WERI-Rb-1 (cell line): ENCODE measurements at regions not wholly inside any gene's neighbourhood (a gene's known extent, or its start where the extent isn't known, plus 50 kb on each side); places are given as distances from the start of the nearest gene placed in this dataset.

Experiments
- DNase-seq: peaks from one replicate; pipeline ENCODE4 v3.0.0-alpha.2; 2020
- H3K27ac ChIP-seq: fragments of 250-450 bp; sonication (Bioruptor Pico); 2 replicates; pipeline ENCODE4 v1.5.1; 2020; ENCODE audit warnings: mild to moderate bottlenecking, moderate library complexity
- H3K27me3 ChIP-seq: fragments of 250-450 bp; sonication (Bioruptor Pico); 2 replicates; pipeline ENCODE4 v1.5.1; 2021; ENCODE audit warnings: mild to moderate bottlenecking, low read depth, moderate library complexity; ENCODE audit not compliant: insufficient read depth, severe bottlenecking
- H3K36me3 ChIP-seq: fragments of 250-450 bp; sonication (Bioruptor Pico); 2 replicates; pipeline ENCODE4 v1.5.1; 2020; ENCODE audit warnings: mild to moderate bottlenecking, moderate library complexity
- H3K4me3 ChIP-seq: 2 replicates; pipeline ENCODE4 v1.5.1; 2011; ENCODE audit warnings: low read depth, mild to moderate bottlenecking, control low read depth, low read length
- H3K9me3 ChIP-seq: fragments of 250-450 bp; sonication (Bioruptor Pico); 2 replicates; pipeline ENCODE4 v1.5.1; 2021; ENCODE audit warnings: mild to moderate bottlenecking, moderate library complexity; ENCODE audit not compliant: severe bottlenecking
- CTCF ChIP-seq: IDR thresholded peaks from 2 replicates; pipeline ENCODE4 v1.5.1; 2011; ENCODE audit warnings: low read depth, mild to moderate bottlenecking, control low read depth, inconsistent platforms, low read length

DNA sequence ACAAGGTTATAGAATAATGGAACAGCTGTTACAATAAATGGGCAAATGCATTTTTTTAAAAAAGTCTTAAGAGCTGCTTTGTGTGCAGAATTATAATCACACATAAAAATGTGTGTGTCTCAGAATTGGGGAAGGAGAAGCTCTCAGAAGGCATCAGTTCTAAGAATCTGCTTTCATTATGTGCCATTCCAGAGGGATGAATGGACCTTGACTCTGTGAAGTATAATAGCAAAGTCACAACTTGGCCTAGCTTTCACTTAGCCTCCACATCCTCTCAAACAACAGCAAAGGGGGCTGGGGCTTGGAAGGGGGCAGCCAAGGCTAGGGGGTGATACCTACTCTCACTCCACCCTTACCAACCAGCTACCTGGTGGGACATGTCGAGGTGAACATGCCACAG, 265.0 kb downstream of the CDC5L start:
- Histone ChIP-seq H3K36me3 (no peaks in the 10 kb centered on the region), H3K27me3 (no peaks in the 10 kb centered on the region), H3K4me3 (no peak overlapping the region), H3K27ac (no peak overlapping the region), H3K9me3 (peaks cover 7% of the 10 kb centered on the region)
- no peak for TF ChIP-seq CTCF
- no peak for DNase-seq

GRCh38 chr6:44653091-44653490, 265.6 kb downstream of the CDC5L start:
- no peak overlapping the region for H3K4me3 ChIP-seq
- DNase-seq, result no peak
- H3K9me3 ChIP-seq, result peaks cover 5% of the 10 kb centered on the region
- no peak for TF ChIP-seq CTCF
- no peaks in the 10 kb centered on the region for H3K36me3 ChIP-seq
- no peak overlapping the region for H3K27ac ChIP-seq
- no peaks in the 10 kb centered on the region for H3K27me3 ChIP-seq

GRCh38 chr6:44653761-44654218, 266.3 kb downstream of the CDC5L start:
- DNase-seq, result no peak
- TF ChIP-seq CTCF, result no peak
- H3K9me3 ChIP-seq, result no peaks in the 10 kb centered on the region
- no peaks in the 10 kb centered on the region for H3K36me3 ChIP-seq
- no peak overlapping the region for H3K27ac ChIP-seq
- no peaks in the 10 kb centered on the region for H3K27me3 ChIP-seq
- H3K4me3 ChIP-seq, result no peak overlapping the region

GRCh38 chr6:44655412-44656342, 268.2 kb downstream of the CDC5L start:
- H3K27ac ChIP-seq, result peak overlapping the region; percentile 59
- H3K9me3 ChIP-seq, result no peaks in the 10 kb centered on the region
- TF ChIP-seq CTCF, result peak; percentile 99
- no peaks in the 10 kb centered on the region for H3K36me3 ChIP-seq
- no peak overlapping the region for H3K4me3 ChIP-seq
- peak; percentile 93 for DNase-seq
- no peaks in the 10 kb centered on the region for H3K27me3 ChIP-seq

DNA sequence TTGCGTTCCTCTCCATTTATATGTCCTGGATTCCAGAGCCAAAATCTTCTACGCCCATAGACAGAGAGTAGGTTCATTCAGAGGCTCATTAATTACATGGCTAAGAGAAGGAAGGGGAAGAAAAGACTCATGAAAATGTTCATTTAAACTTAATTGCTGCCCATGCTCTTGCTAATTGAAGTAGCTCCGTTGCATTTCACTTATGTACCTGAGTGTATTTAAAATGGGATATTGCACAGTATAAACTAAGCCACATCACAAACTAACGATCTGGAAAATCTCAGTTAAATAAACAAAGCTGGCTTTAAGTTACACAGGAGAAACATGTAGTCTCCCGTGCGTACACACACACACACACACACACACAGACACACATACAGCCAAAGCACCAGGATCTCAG, 269.2 kb downstream of the CDC5L start:
- Histone ChIP-seq H3K9me3 (no peaks in the 10 kb centered on the region), H3K36me3 (no peaks in the 10 kb centered on the region), H3K27ac (no peak overlapping the region), H3K27me3 (no peaks in the 10 kb centered on the region), H3K4me3 (no peak overlapping the region)
- no peak for DNase-seq
- no peak for TF ChIP-seq CTCF
